ENCODE measurements at regions not wholly inside any gene's neighbourhood (a gene's known extent, or its start where the extent isn't known, plus 50 kb on each side); places are given as distances from the start of the nearest gene placed in this dataset.

GRCh38 chr3:59308684-59309083, 258.9 kb upstream of the CFAP20DC start:
- TF ChIP-seq CTCF (IDR thresholded peaks at IDR 0.05 in 4 of 5, conservative IDR thresholded peaks at IDR 0.05 in 1 of 5) (no peak), POLR2A (IDR thresholded peaks at IDR 0.05) (no peak)

Data from gastrocnemius medialis (tissue), 4 donors.